Type B pancreatic cell (in vitro differentiated cells): ENCODE measurements at regions not wholly inside any gene's neighbourhood (a gene's known extent, or its start where the extent isn't known, plus 50 kb on each side); places are given as distances from the start of the nearest gene placed in this dataset.
"Not testable (repeated sequence)": the region's sequence is repeated elsewhere in the genome, so short reads cannot be mapped to it uniquely, and the experiment has no call there.

Experiments
- DNase-seq: peaks from one replicate; pipeline ENCODE4 v3.0.0; 2021; ENCODE audit warnings: mixed read lengths; ENCODE audit not compliant: unreplicated experiment; ENCODE audit errors: extremely low spot score
- H3K27ac Mint-ChIP-seq: 2 replicates; pipeline ENCODE4 v1.8.0; 2021; ENCODE audit warnings: mild to moderate bottlenecking, mixed read lengths
- H3K27me3 Mint-ChIP-seq: 2 replicates; pipeline ENCODE4 v1.8.0; 2021; ENCODE audit warnings: mixed read lengths
- H3K36me3 Mint-ChIP-seq: 2 replicates; pipeline ENCODE4 v1.8.0; 2021; ENCODE audit warnings: mixed read lengths
- H3K4me1 Mint-ChIP-seq: one replicate; pipeline ENCODE4 v1.8.0; 2021; ENCODE audit warnings: mixed read lengths; ENCODE audit not compliant: unreplicated experiment
- H3K4me3 Mint-ChIP-seq: 2 replicates; pipeline ENCODE4 v1.8.0; 2021; ENCODE audit warnings: mild to moderate bottlenecking, mixed read lengths
- H3K9me3 Mint-ChIP-seq: 2 replicates; pipeline ENCODE4 v1.8.0; 2021; ENCODE audit warnings: mixed read lengths
- CTCF ChIP-seq: fragments of 200-600 bp; sonication (generic); conservative IDR thresholded peaks from 2 replicates; pipeline ENCODE4 v1.5.0; 2021; ENCODE audit warnings: antibody characterized with exemption, mild to moderate bottlenecking

- Mint-ChIP-seq H3K36me3 (no peaks in the 10 kb centered on the region), H3K9me3 (peaks cover 6% of the 10 kb centered on the region), H3K4me1 (peaks cover 7% of the 10 kb centered on the region), H3K27me3 (no peaks in the 10 kb centered on the region), H3K27ac (no peak overlapping the region), H3K4me3 (no peak overlapping the region)
- TF ChIP-seq CTCF, result no peak
- DNase-seq, result no peak
Observed at GRCh38 chr5:163580516-163580915, 75.1 kb downstream of the MAT2B start.

DNA sequence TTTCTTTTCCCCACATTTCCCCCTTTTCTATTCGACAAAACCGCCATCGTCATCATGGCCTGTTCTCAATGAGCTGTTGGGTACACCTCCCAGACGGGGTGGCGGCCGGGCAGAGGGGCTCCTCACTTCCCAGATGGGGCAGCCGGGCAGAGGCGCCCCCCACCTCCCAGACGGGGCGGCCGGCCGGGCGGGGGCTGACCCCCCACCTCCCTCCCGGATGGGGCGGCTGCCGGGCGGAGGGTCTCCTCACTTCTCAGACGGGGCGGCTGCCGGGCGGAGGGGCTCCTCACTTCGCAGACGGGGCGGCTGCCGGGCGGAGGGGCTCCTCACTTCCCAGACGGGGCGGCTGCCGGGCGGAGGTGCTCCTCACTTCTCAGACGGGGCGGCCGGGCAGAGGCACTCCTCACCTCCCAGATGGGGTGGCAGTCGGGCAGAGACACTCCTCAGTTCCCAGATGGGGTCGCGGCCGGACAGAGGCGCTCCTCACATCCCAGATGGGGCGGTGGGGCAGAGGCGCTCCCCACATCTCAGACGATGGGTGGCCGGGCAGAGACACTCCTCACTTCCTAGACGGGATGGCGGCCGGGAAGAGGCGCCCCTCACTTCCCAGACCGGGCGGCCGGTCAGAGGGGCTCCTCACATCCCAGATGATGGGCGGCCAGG is 78.2 kb downstream of the MAT2B start:
- H3K9me3 Mint-ChIP-seq, H3K4me3 Mint-ChIP-seq, H3K27me3 Mint-ChIP-seq, H3K36me3 Mint-ChIP-seq, H3K27ac Mint-ChIP-seq, DNase-seq: not testable (repeated sequence)
- peaks cover 11% of the 10 kb centered on the region for H3K4me1 Mint-ChIP-seq

DNA sequence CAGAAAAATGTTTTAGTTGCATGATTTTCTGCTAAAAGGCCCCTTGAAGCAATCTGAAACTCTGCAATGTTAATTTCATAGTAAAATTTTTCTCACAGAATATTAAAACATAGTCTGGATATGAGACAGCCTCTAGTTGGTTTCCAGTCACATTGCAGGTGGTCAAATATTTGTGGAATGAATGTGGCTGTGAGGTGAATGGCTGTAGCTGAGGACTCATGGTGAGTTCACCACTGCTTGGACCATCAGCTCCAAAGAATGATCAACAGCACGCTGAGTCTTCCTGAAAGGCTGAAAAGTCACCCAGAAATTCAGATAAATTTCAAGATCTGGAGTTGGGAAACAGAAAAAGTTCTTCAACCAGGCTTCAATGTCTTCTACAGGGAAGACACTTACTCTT is 79.8 kb downstream of the MAT2B start:
- H3K4me3 Mint-ChIP-seq, result no peak overlapping the region
- peaks cover 9% of the 10 kb centered on the region for H3K4me1 Mint-ChIP-seq
- H3K27ac Mint-ChIP-seq, result no peak overlapping the region
- no peak for DNase-seq
- no peak for TF ChIP-seq CTCF
- H3K27me3 Mint-ChIP-seq, result peaks cover 4% of the 10 kb centered on the region
- H3K36me3 Mint-ChIP-seq, result no peaks in the 10 kb centered on the region
- peaks cover 6% of the 10 kb centered on the region for H3K9me3 Mint-ChIP-seq

GRCh38 chr5:163586531-163586956 is 81.1 kb downstream of the MAT2B start:
- no peak overlapping the region for H3K4me3 Mint-ChIP-seq
- no peak overlapping the region for H3K27ac Mint-ChIP-seq
- H3K36me3 Mint-ChIP-seq, result no peaks in the 10 kb centered on the region
- TF ChIP-seq CTCF, result no peak
- H3K27me3 Mint-ChIP-seq, result peaks cover 4% of the 10 kb centered on the region
- H3K4me1 Mint-ChIP-seq, result peaks cover 4% of the 10 kb centered on the region
- no peaks in the 10 kb centered on the region for H3K9me3 Mint-ChIP-seq
- DNase-seq, result no peak

DNA sequence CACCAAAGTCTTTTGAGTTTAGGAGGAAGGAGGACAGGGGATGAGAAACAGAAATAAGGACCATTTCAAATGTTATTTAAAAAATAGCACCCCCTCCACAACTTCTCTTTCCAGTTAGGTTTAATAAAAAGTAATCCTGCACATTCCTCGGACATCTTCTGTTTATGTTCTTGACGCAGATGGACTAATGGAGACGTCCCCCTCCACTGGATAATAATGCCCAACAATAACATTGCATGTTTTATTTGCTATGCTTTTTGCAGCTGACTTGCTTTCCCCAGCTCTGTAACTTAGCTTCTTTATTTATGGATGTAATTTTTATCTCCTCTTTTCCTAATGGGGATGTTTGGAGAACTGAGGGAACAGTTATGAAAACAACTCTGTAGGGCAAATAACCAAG is 89.5 kb downstream of the MAT2B start:
- no peaks in the 10 kb centered on the region for H3K27me3 Mint-ChIP-seq
- H3K9me3 Mint-ChIP-seq, result no peaks in the 10 kb centered on the region
- no peak overlapping the region for H3K4me3 Mint-ChIP-seq
- no peaks in the 10 kb centered on the region for H3K4me1 Mint-ChIP-seq
- no peak for TF ChIP-seq CTCF
- DNase-seq, result no peak
- no peak overlapping the region for H3K27ac Mint-ChIP-seq
- no peaks in the 10 kb centered on the region for H3K36me3 Mint-ChIP-seq

GRCh38 chr5:163595932-163596607 is 90.7 kb downstream of the MAT2B start:
- DNase-seq, result no peak
- no peaks in the 10 kb centered on the region for H3K36me3 Mint-ChIP-seq
- H3K9me3 Mint-ChIP-seq, result no peaks in the 10 kb centered on the region
- no peak overlapping the region for H3K27ac Mint-ChIP-seq
- no peak overlapping the region for H3K4me3 Mint-ChIP-seq
- no peak for TF ChIP-seq CTCF
- H3K4me1 Mint-ChIP-seq, result no peaks in the 10 kb centered on the region
- no peaks in the 10 kb centered on the region for H3K27me3 Mint-ChIP-seq
